Fibroblast of lung (primary cell): ENCODE measurements at regions not wholly inside any gene's neighbourhood (a gene's known extent, or its start where the extent isn't known, plus 50 kb on each side); places are given as distances from the start of the nearest gene placed in this dataset.

ENCODE experiments used
- CTCF ChIP-seq, 2 donors: IDR thresholded peaks in 1 of 2; conservative IDR thresholded peaks in 1 of 2; 1 replicate in 1 of 2; 2 replicates in 1 of 2; pipeline ENCODE4 v1.5.1; 2011 to 2012; ENCODE audit warnings: low read length in 2 of 2, control low read depth in 1 of 2, inconsistent platforms in 1 of 2, low read depth in 1 of 2, mild to moderate bottlenecking in 1 of 2
- EZH2 ChIP-seq: IDR thresholded peaks from 2 replicates; pipeline ENCODE4 v1.5.1; 2012; ENCODE audit warnings: low read length, control low read depth, mild to moderate bottlenecking; ENCODE audit errors: missing control alignments

GRCh38 chr20:17168026-17168612 is 58.7 kb upstream of the PCSK2 start:
- TF ChIP-seq CTCF (conservative IDR thresholded peaks at IDR 0.05 in 1 of 2, IDR thresholded peaks at IDR 0.05 in 1 of 2; ENCODE audit: low read depth in 1 of 2, low read length in 2 of 2) = no peak
- TF ChIP-seq EZH2 = no peak
